Right lung (tissue), 2 donors: ENCODE measurements at regions not wholly inside any gene's neighbourhood (a gene's known extent, or its start where the extent isn't known, plus 50 kb on each side); places are given as distances from the start of the nearest gene placed in this dataset.

ENCODE experiments used
- DNase-seq, 2 donors: peaks; one replicate each; pipeline ENCODE4 v3.0.0-alpha.2; 2013

- no peak for DNase-seq
Observed at GRCh38 chr6:120627612-120628011, 706.7 kb downstream of the TBC1D32 start.

- no peak for DNase-seq
Observed at GRCh38 chr6:120622127-120622631, 712.1 kb downstream of the TBC1D32 start.

GRCh38 chr6:120620900-120621299 is 713.4 kb downstream of the TBC1D32 start:
- DNase-seq, result no peak

GRCh38 chr6:120615238-120615637 is 719.0 kb downstream of the TBC1D32 start:
- DNase-seq, result no peak

GRCh38 chr6:120614723-120615122 is 719.6 kb downstream of the TBC1D32 start:
- DNase-seq, result no peak

- no peak for DNase-seq
Observed at GRCh38 chr6:120608826-120609225, 725.5 kb downstream of the TBC1D32 start.

GRCh38 chr6:120606743-120607142 is 727.5 kb downstream of the TBC1D32 start:
- DNase-seq, result no peak

- DNase-seq, result no peak
Observed at GRCh38 chr6:120604510-120604909, 729.8 kb downstream of the TBC1D32 start.

GRCh38 chr6:120590611-120591010 is 743.7 kb downstream of the TBC1D32 start:
- no peak for DNase-seq

GRCh38 chr6:120588424-120588823 is 745.9 kb downstream of the TBC1D32 start:
- no peak for DNase-seq

- no peak for DNase-seq
Observed at GRCh38 chr6:120587381-120587780, 746.9 kb downstream of the TBC1D32 start.

GRCh38 chr6:120584111-120584760 is 750.0 kb downstream of the TBC1D32 start:
- no peak for DNase-seq

GRCh38 chr6:120576061-120576460 is 758.2 kb downstream of the TBC1D32 start:
- DNase-seq, result no peak

GRCh38 chr6:120569714-120570113 is 764.6 kb downstream of the TBC1D32 start:
- no peak for DNase-seq

- no peak for DNase-seq
Observed at GRCh38 chr6:120564779-120565178, 769.5 kb downstream of the TBC1D32 start.

- DNase-seq, result no peak
Observed at GRCh38 chr6:120558294-120558693, 776.0 kb downstream of the TBC1D32 start.

GRCh38 chr6:120557554-120557953 is 776.7 kb downstream of the TBC1D32 start:
- DNase-seq, result no peak

GRCh38 chr6:120556491-120556890 is 777.8 kb downstream of the TBC1D32 start:
- no peak for DNase-seq

GRCh38 chr6:120553353-120553752 is 780.9 kb downstream of the TBC1D32 start:
- DNase-seq, result no peak

- DNase-seq, result no peak
Observed at GRCh38 chr6:120545353-120545752, 788.9 kb downstream of the TBC1D32 start.

GRCh38 chr6:120534954-120535353 is 799.3 kb downstream of the TBC1D32 start:
- no peak for DNase-seq

GRCh38 chr6:120526576-120526975 is 807.7 kb downstream of the TBC1D32 start:
- DNase-seq, result no peak

GRCh38 chr6:120514544-120514943 is 819.7 kb downstream of the TBC1D32 start:
- DNase-seq, result no peak

- no peak for DNase-seq
Observed at GRCh38 chr6:120511712-120512111, 822.6 kb downstream of the TBC1D32 start.
